LHCN-M2 (cell line): ENCODE measurements at regions not wholly inside any gene's neighbourhood (a gene's known extent, or its start where the extent isn't known, plus 50 kb on each side); places are given as distances from the start of the nearest gene placed in this dataset.
A peak's percentile ranks its signal among the peaks of the same experiment; 100 is the strongest.
"Not testable (repeated sequence)": the region's sequence is repeated elsewhere in the genome, so short reads cannot be mapped to it uniquely, and the experiment has no call there.

Experiments used
- DNase-seq: peaks from one replicate; pipeline ENCODE4 v3.0.0-alpha.2; 2012; ENCODE audit warnings: low read depth

GRCh38 chr5:105617436-105618215 is 2053.1 kb downstream of the EFNA5 start:
- no peak for DNase-seq

- DNase-seq, result no peak
These were observed 2054.0 kb upstream of the NUDT12 start for GRCh38 chr5:105616599-105616998.

- DNase-seq, result not testable (repeated sequence)
These were observed 2039.8 kb upstream of the NUDT12 start for GRCh38 chr5:105602406-105602805.

- DNase-seq, result no peak
These were observed 2030.6 kb upstream of the NUDT12 start for GRCh38 chr5:105593011-105593760.

GRCh38 chr5:105587963-105588662 is 2025.5 kb upstream of the NUDT12 start:
- peak; percentile 4 for DNase-seq

GRCh38 chr5:105581988-105582690 is 2019.5 kb upstream of the NUDT12 start:
- no peak for DNase-seq

GRCh38 chr5:105573575-105573974 is 2011.0 kb upstream of the NUDT12 start:
- DNase-seq, result peak; percentile 31

GRCh38 chr5:105565531-105565930 is 2002.9 kb upstream of the NUDT12 start:
- no peak for DNase-seq

- no peak for DNase-seq
These were observed 2001.3 kb upstream of the NUDT12 start for GRCh38 chr5:105563842-105564241.

GRCh38 chr5:105554568-105555169 is 1992.1 kb upstream of the NUDT12 start:
- no peak for DNase-seq

- no peak for DNase-seq
These were observed 1981.7 kb upstream of the NUDT12 start for GRCh38 chr5:105544300-105544699.

GRCh38 chr5:105536675-105537074 is 1974.1 kb upstream of the NUDT12 start:
- no peak for DNase-seq

GRCh38 chr5:105530716-105531261 is 1968.2 kb upstream of the NUDT12 start:
- peak; percentile 14 for DNase-seq

GRCh38 chr5:105529851-105530250 is 1967.3 kb upstream of the NUDT12 start:
- no peak for DNase-seq

- DNase-seq, result peak; percentile 72
These were observed 1945.9 kb upstream of the NUDT12 start for GRCh38 chr5:105508519-105508918.

- DNase-seq, result peak; percentile 50
These were observed 1944.2 kb upstream of the NUDT12 start for GRCh38 chr5:105506692-105507277.

GRCh38 chr5:105503950-105504349 is 1941.4 kb upstream of the NUDT12 start:
- peak; percentile 56 for DNase-seq

- no peak for DNase-seq
These were observed 1938.7 kb upstream of the NUDT12 start for GRCh38 chr5:105501315-105501714.

- no peak for DNase-seq
These were observed 1912.8 kb upstream of the NUDT12 start for GRCh38 chr5:105475401-105475800.

GRCh38 chr5:105462377-105462776 is 1899.8 kb upstream of the NUDT12 start:
- DNase-seq, result no peak

- DNase-seq, result no peak
These were observed 1898.1 kb upstream of the NUDT12 start for GRCh38 chr5:105460721-105461120.
